Heart left ventricle (tissue), 16 donors: ENCODE measurements at regions not wholly inside any gene's neighbourhood (a gene's known extent, or its start where the extent isn't known, plus 50 kb on each side); places are given as distances from the start of the nearest gene placed in this dataset.
"Not testable (repeated sequence)": the region's sequence is repeated elsewhere in the genome, so short reads cannot be mapped to it uniquely, and the experiment has no call there.

Experiments
- ATAC-seq, 4 donors: fragments of 200-7000 bp; cut with Tn5 transposase; one replicate each; pipeline ENCODE4 v1.9.1; 2020 to 2022; ENCODE audit warnings: moderate library complexity in 4 of 4, mild to moderate bottlenecking in 3 of 4, moderate number of reproducible peaks in 1 of 4
- DNase-seq, 5 donors: peaks; one replicate each; pipeline ENCODE4 v3.0.0-alpha.2; 2020
- H3K27ac ChIP-seq, 12 donors: fragments of 200-600 bp; sonication (generic) in 4 of 12; one replicate each; pipeline versions ENCODE4 v1.5.0 to v1.8.0; 2016 to 2022; ENCODE audit warnings: mild to moderate bottlenecking in 2 of 12
- H3K27me3 ChIP-seq, 9 donors: fragments of 200-600 bp; sonication (generic) in 2 of 9; one replicate each; pipeline versions ENCODE4 v1.5.1 to v1.8.0; 2016 to 2022; ENCODE audit warnings: mild to moderate bottlenecking in 3 of 9
- H3K36me3 ChIP-seq, 9 donors: fragments of 200-600 bp; sonication (generic) in 2 of 9; one replicate each; pipeline versions ENCODE4 v1.5.0 to v1.8.0; 2018 to 2022; ENCODE audit warnings: mild to moderate bottlenecking in 2 of 9
- H3K4me1 ChIP-seq, 12 donors: fragments of 200-600 bp; sonication (generic) in 4 of 12; one replicate each; pipeline versions ENCODE4 v1.5.0 to v1.8.0; 2016 to 2022; ENCODE audit warnings: mild to moderate bottlenecking in 3 of 12
- H3K4me3 ChIP-seq, 12 donors: fragments of 200-600 bp; sonication (generic) in 4 of 12; one replicate each; pipeline versions ENCODE4 v1.5.0 to v1.8.0; 2017 to 2022; ENCODE audit warnings: mild to moderate bottlenecking in 9 of 12, moderate library complexity in 4 of 12
- H3K9me3 ChIP-seq, 12 donors: fragments of 200-600 bp; sonication (generic) in 4 of 12; one replicate each; pipeline versions ENCODE4 v1.5.0 to v1.8.0; 2016 to 2022; ENCODE audit warnings: mild to moderate bottlenecking in 1 of 12
- WGBS, 4 donors: extraction: QIAGEN DNeasy Blood & Tissue Kit in 2 of 4; methylation state at CpG; one replicate each; pipeline versions ENCODE4 v1.1.5 to v1.1.7; 2013 to 2018; 5-methylcytosine and 5-hydroxymethylcytosine counted together
- intact Hi-C, 10 donors: fragments of 100-400 bp; cut with DNase I; formaldehyde crosslinking; loops; one replicate each; pipeline versions ENCODE4 v1.11.1 to v1.14.2; 2022
- donor health status: ischemic (EF 13 %, LVEDD 7.1; RV severe dilation, severe dysfunction).
- donor health status: healthy with polysubstance abuse.
- donor health status: DM: no; HTN: yes; CAD: no.
- donor health status: DM: no; HTN: no; CAD: no.
- donor health status: ischemic (EF 25% LVEDD 6.9; RV normal size, moderate dysfunction).
- donor health status: ischemic (EF 25% LVEDD 5.7; RV mildly dilated, moderate dysfunction).
- donor health status: healthy.
- donor health status: DM: yes; HTN: yes; CAD: no.
- donor health status: ischemic (EF 35%, LVEDD 5.7; RV mildly dilated, moderate dysfunction).
- donor health status: nonischemic (EF 11% LVEDD 7.7; RV severe dilation, severe dysfunction).
- donor health status: DM: yes; HTN: yes; CAD: no.
- donor health status: PGD.
- donor health status: ischemic (EF 29% LVEDD 5.4; RV normal size, mild dysfunction).
- donor health status: nonischemic (EF 23%, LVEDD 6.1; RV moderate dilation, normal function).

DNA sequence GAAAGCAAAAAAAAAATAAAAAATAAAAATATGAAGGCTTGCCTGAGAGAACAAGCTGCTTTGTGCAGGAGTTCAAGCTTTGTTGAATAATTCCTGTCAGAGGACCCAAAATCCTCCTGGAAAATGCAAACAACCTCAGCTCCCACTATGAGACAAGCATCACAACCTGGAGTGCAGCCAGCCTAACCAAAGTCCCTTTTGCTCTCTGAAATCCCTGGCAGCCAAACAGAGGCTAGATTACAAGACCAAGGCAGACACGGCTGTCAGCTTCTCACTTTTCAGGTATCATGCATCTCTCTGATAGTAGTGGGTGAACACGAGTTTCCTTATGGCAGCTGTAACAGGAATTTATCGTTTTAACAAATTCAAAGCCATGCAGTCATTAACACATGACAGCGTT lies 180.7 kb downstream of the TSPY2 start:
- intact Hi-C loops, H3K4me3 ChIP-seq, H3K27me3 ChIP-seq, H3K27ac ChIP-seq, H3K36me3 ChIP-seq, H3K4me1 ChIP-seq, DNase-seq, H3K9me3 ChIP-seq, ATAC-seq: not testable (repeated sequence)
- WGBS, 4 donors, result no CpG with 5 or more reads among the region's 4 CpGs

DNA sequence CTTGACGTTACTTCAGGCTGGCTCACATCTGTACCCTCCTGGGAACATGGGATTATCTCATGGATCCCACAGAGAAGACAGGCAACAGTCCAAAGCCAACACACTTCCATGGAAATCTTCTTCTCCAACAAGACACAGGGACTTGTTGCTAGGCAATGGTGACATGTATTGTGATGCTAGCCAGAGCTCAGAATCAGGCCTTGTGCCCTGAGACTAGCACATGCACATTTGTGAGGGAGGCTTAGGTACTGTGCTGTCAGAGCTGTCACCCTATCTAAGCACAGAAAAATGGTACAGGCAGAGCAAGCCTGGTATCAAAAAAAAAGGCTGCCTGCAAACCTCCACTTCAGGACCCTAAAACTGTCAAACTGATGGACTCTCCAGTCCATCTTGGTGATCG lies 199.5 kb downstream of the TSPY2 start:
- H3K27ac ChIP-seq, H3K4me1 ChIP-seq, DNase-seq, intact Hi-C loops, H3K4me3 ChIP-seq, H3K9me3 ChIP-seq, H3K27me3 ChIP-seq, H3K36me3 ChIP-seq: not testable (repeated sequence)
- WGBS, 4 donors, result no CpG with 5 or more reads among the region's 2 CpGs
- ATAC-seq, result peak in 1 of 4 donors; percentile 65

DNA sequence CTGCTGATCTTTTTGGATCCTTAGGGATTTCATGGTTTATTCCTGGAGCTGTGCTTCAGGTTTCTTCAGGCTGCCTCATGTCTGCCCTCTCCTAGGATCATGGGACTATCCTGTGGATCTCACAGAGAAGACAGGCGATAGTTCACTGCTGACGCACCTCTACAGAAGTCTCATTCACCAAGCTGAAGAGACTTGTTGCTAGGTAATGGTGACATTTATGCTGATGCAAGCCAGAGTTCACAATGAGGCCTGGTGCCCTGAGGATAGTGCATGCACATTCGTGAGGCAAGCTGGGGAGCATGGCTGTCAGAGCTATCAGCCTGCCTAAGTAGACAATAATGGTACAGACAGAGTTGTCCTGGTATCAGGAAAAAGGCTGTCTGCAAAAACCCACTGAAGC lies 201.4 kb downstream of the TSPY2 start:
- intact Hi-C loops, ATAC-seq, H3K27ac ChIP-seq, H3K36me3 ChIP-seq, H3K4me3 ChIP-seq, H3K4me1 ChIP-seq, DNase-seq, H3K9me3 ChIP-seq, H3K27me3 ChIP-seq: not testable (repeated sequence)
- no CpG with 5 or more reads among the region's 3 CpGs for WGBS, 4 donors

DNA sequence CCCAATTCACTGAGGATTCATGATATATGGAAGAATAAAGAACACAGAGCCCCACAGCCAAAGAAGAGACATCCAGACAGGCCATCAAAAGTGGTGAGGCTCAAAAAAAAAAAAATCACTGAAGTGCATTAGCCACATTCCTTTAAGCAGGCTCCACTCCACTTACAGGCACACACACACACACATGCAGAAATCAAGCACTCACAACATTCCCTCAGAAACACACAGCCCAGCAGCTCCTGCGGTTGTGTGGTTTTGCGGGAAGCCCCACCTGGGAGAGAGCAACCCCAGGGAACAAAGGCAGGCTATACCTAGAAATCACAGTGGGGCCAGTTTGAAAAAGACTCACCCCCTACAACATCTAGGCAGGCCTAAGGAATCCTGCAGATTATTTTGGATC lies 222.3 kb downstream of the TSPY2 start:
- H3K27me3 ChIP-seq, intact Hi-C loops, H3K36me3 ChIP-seq, DNase-seq, H3K9me3 ChIP-seq, H3K4me3 ChIP-seq, ATAC-seq, H3K4me1 ChIP-seq, H3K27ac ChIP-seq: not testable (repeated sequence)
- WGBS, 4 donors, result no CpG with 5 or more reads among the region's 2 CpGs

DNA sequence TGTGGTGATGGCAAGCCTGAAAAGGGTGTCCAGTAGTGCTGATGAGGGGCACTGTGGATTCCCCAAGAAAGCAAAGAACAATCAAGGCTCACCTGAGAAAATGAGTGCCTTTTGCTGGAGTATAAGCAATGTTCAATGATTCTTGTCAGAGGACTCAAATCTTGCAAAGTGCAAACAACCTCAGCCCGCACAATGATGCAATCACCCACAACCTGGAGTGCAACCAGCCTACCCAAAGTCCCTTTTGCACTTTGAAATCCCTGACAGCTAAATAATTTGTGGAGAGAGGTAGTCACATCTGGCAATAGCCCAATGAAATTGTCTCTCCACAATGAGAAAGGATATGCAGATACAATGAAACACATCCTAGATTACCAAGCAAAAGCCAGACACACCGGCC lies 225.8 kb downstream of the TSPY2 start:
- H3K4me3 ChIP-seq, H3K4me1 ChIP-seq, DNase-seq, intact Hi-C loops, ATAC-seq, H3K27me3 ChIP-seq, H3K27ac ChIP-seq, H3K36me3 ChIP-seq, H3K9me3 ChIP-seq: not testable (repeated sequence)
- no CpG with 5 or more reads among the region's 2 CpGs for WGBS, 4 donors

DNA sequence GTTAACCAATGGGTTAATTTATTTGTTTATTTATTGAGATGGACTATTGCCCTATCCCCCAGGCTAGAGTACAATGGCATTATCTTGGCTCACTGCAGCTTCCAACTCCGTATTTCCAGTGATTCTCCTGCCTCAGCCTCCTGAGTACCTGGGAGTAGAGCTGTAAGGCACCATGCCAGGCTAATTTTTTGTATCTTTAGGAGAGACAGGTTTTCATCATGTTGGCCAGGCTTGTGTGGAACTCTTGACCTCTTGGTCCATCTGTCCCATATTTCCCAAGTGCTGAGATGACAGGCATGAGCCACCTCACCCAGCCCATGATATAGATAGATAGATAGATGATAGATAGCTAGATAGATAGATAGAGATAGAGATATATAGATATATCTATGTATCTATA lies 249.4 kb downstream of the TSPY2 start:
- H3K27ac ChIP-seq, DNase-seq, H3K4me3 ChIP-seq, ATAC-seq, H3K27me3 ChIP-seq, H3K4me1 ChIP-seq, intact Hi-C loops, H3K36me3 ChIP-seq, H3K9me3 ChIP-seq: not testable (repeated sequence)
- WGBS, 4 donors, result 45 to 55% methylated on average over 1 of the region's 1 CpG; no CpG with 5 or more reads in 2 of the 4 donors

DNA sequence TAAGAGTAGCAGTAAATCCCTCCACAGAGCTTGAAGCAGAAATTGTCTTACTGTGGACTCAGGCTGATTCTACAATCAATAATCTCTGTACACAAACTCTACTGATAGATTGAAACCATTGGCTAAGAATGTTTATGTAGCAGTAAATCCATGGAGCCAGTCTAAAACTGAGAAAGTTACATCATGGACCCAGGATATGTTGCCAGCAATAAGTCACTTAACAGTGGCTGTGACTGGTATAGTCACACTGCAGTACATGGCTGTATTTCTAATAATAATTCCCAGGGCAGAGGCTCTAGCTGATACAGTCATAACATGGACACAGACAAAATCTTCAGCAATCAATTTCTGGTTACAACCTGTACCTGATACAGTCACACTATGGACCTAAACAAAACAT lies 262.8 kb downstream of the TSPY2 start:
- intact Hi-C loops, H3K4me1 ChIP-seq, DNase-seq, H3K27me3 ChIP-seq, H3K4me3 ChIP-seq, H3K36me3 ChIP-seq, H3K27ac ChIP-seq, ATAC-seq, H3K9me3 ChIP-seq: not testable (repeated sequence)

DNA sequence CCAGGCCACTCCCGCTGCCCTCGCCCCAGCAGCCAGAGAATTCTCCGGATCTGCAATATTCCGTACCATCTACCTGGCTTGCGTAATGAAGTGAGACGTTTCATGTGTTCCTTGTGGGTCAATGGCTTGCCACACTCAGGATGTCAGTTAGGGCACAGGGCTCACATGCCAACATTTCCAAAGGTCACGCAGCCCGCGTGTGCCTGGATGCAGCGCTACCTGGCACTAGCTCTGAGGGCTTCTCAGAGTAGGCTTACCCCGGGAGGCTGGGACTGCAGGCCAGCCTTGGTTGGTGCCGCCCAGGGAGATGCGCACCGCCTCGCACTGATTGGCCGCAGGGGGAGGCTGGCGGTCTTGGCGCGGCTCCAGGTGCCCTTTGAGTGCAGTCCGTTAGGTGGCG lies 274.0 kb downstream of the TSPY2 start:
- H3K4me3 ChIP-seq, ATAC-seq, H3K36me3 ChIP-seq, H3K9me3 ChIP-seq, intact Hi-C loops, H3K27ac ChIP-seq, H3K27me3 ChIP-seq, H3K4me1 ChIP-seq, DNase-seq: not testable (repeated sequence)
- 98% methylated on average over 8 of the region's 21 CpGs; no CpG with 5 or more reads in 3 of the 4 donors for WGBS, 4 donors

DNA sequence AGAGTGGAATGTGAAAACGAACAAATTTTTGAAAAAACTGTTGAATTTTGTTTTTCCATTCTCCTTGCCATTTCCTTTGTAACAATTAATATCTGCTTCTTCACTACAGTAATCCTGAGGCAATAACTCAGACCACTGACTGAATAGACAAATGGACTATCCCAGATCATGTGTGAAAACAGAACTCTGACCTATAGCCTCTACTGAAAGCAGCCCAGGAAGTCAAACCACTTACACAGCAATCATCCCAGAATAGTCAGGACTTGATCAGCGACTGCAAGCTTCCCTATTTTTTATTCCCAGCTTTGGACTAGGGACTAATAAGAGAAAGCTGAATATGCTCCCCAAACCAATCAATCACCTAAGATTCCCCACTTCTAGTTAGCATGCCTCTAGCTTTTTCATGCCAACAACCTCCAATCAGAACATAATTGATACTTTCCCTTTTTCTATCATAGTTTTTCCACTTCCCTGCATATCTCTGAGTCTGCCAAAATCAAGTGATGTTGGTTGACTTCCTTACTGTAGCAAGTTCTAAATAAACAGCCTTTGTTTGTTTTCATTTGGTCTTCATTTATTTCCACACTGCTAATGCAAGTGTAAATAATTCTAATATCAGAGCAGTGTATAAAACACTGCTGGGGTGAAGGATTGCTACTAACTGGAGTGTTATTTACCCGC lies 298.2 kb downstream of the TSPY2 start:
- not testable (repeated sequence) for H3K27ac ChIP-seq

DNA sequence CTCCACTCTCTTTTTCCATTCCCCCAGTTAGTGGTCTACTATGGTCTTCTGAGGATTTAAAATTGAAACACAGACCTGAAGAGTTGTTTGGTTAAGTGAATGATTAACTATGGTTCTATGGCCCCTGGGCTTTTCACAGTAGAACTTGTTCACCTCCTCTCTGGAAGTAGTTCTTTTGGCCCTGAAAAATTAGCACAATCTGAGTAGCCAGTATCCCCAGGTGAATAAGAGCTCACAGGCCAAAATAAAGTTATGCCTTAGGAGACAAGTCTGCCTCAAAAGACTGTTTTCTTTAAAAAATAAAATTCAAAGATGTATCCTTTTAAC lies 298.7 kb downstream of the TSPY2 start:
- not testable (repeated sequence) for ATAC-seq, DNase-seq, H3K27me3 ChIP-seq

More for the DNA sequence above, 298.2 kb downstream of the TSPY2 start:
- H3K27me3 ChIP-seq, H3K36me3 ChIP-seq, DNase-seq, ATAC-seq, H3K4me3 ChIP-seq, H3K9me3 ChIP-seq, intact Hi-C loops, H3K4me1 ChIP-seq: not testable (repeated sequence)
- 54 to 58% methylated on average over 2 of the region's 3 CpGs; no CpG with 5 or more reads in 2 of the 4 donors for whole genome bisulfite sequencing, 4 donors

DNA sequence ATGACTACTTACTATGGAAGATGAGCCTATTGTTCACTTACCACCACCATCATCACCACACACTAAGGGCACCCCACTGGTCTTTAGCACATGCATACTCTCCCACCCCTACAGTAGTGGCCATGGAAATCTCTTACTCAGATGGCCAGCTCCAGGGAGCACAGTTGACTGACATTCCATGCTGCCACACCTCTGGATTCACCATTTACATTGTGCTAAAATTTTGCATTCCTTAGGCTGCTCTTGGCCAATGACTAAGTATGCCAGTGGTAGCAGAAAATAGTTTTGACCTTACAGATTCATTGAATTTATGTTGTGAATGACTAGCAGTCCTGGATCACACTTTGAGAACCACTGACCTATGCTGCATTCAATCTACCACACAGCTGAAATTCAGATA lies 306.9 kb downstream of the TSPY2 start:
- intact Hi-C loops, H3K4me3 ChIP-seq, H3K27ac ChIP-seq, ATAC-seq, H3K4me1 ChIP-seq, DNase-seq, H3K9me3 ChIP-seq, H3K36me3 ChIP-seq, H3K27me3 ChIP-seq: not testable (repeated sequence)

More for the DNA sequence above, 298.7 kb downstream of the TSPY2 start:
- H3K27ac ChIP-seq, H3K9me3 ChIP-seq, H3K4me3 ChIP-seq, H3K36me3 ChIP-seq, H3K4me1 ChIP-seq, intact Hi-C loops: not testable (repeated sequence)

DNA sequence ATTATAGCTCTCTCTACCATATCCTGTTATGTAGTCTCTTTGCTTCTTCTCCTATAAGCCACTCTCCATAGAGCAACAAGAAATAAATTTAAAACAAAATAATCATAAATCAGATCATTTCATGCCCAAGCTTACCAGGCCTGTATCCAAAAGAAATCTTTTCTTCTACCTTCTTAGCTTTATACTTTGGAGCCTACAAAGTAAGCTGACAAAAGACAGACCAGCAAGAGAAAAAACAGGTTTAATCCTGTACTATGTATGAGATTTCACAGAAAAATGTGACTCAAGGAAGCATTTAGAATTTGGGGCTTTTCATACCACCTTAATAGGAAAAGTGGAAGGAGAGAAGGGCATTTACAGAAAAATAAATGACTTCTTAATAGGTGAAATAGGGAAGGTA lies 321.0 kb downstream of the TSPY2 start:
- intact Hi-C loops, DNase-seq, H3K27me3 ChIP-seq, H3K27ac ChIP-seq, H3K4me1 ChIP-seq, H3K9me3 ChIP-seq, H3K36me3 ChIP-seq, ATAC-seq, H3K4me3 ChIP-seq: not testable (repeated sequence)
